Ovary (tissue), 3 donors: ENCODE measurements at regions not wholly inside any gene's neighbourhood (a gene's known extent, or its start where the extent isn't known, plus 50 kb on each side); places are given as distances from the start of the nearest gene placed in this dataset.

ENCODE experiments used
- CTCF ChIP-seq, 3 donors: fragments of 450-650 bp in 2 of 3; fragments of 200-600 bp in 1 of 3; IDR thresholded peaks; one replicate each; pipeline versions ENCODE4 v1.5.1 to v1.8.0; 2016 to 2022; ENCODE audit warnings: antibody characterized with exemption in 3 of 3, mild to moderate bottlenecking in 1 of 3
- EP300 ChIP-seq: sonication (generic); formaldehyde crosslinking; IDR thresholded peaks from one replicate; pipeline ENCODE4 v1.6.1; 2017; ENCODE audit warnings: antibody characterized with exemption
- POLR2A ChIP-seq: fragments of 450-650 bp; IDR thresholded peaks from one replicate; pipeline ENCODE4 v1.6.1; 2017; ENCODE audit warnings: antibody characterized with exemption, mild to moderate bottlenecking, moderate library complexity
- donor health status: DM: no; HTN: no; CAD: no.

GRCh38 chr2:142307086-142307485, 176.3 kb upstream of the LRP1B start:
- no peak for TF ChIP-seq EP300
- TF ChIP-seq POLR2A, result no peak
- TF ChIP-seq CTCF (IDR thresholded peaks at IDR 0.05), result no peak
